ENCODE measurements at regions not wholly inside any gene's neighbourhood (a gene's known extent, or its start where the extent isn't known, plus 50 kb on each side); places are given as distances from the start of the nearest gene placed in this dataset.

GRCh38 chr9:13863112-13863511 lies 450.8 kb downstream of the NFIB start:
- no peaks in the 10 kb centered on the region for H3K36me3 ChIP-seq
- H3K4me3 ChIP-seq, result no peak overlapping the region
- no peaks in the 10 kb centered on the region for H3K27me3 ChIP-seq
- peaks cover 0 to 15% (median 4%) of the 10 kb centered on the region in 4 donors for H3K4me1 ChIP-seq
- no peak for TF ChIP-seq POLR2A (IDR thresholded peaks at IDR 0.05)
- TF ChIP-seq EP300 (IDR thresholded peaks at IDR 0.05), result no peak
- TF ChIP-seq, protein P1, sequence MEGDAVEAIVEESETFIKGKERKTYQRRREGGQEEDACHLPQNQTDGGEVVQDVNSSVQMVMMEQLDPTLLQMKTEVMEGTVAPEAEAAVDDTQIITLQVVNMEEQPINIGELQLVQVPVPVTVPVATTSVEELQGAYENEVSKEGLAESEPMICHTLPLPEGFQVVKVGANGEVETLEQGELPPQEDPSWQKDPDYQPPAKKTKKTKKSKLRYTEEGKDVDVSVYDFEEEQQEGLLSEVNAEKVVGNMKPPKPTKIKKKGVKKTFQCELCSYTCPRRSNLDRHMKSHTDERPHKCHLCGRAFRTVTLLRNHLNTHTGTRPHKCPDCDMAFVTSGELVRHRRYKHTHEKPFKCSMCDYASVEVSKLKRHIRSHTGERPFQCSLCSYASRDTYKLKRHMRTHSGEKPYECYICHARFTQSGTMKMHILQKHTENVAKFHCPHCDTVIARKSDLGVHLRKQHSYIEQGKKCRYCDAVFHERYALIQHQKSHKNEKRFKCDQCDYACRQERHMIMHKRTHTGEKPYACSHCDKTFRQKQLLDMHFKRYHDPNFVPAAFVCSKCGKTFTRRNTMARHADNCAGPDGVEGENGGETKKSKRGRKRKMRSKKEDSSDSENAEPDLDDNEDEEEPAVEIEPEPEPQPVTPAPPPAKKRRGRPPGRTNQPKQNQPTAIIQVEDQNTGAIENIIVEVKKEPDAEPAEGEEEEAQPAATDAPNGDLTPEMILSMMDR (IDR thresholded peaks at IDR 0.05), result no peak
- TF ChIP-seq POLR2AphosphoS5 (IDR thresholded peaks at IDR 0.05), result no peak
- peak overlapping the region in 1 of 5 donors; percentile 1 for H3K27ac ChIP-seq
- 43 to 76% (median 63%) methylated on average over 1 of the region's 1 CpG for WGBS, 5 donors
- no peaks in the 10 kb centered on the region for H3K9me3 ChIP-seq
- DNase-seq, result peak in 1 of 2 donors; percentile 90
- intact Hi-C loops (cut with DNase I; ENCODE audit: low total_unique reads), result no loop called here

- no peak for TF ChIP-seq EP300 (IDR thresholded peaks at IDR 0.05)
- TF ChIP-seq, protein P1 (IDR thresholded peaks at IDR 0.05), result no peak
Observed at GRCh38 chr9:13862654-13863053, 451.3 kb downstream of the NFIB start.

GRCh38 chr9:13860946-13861640 lies 452.8 kb downstream of the NFIB start:
- TF ChIP-seq POLR2A (IDR thresholded peaks at IDR 0.05) (no peak), EP300 (IDR thresholded peaks at IDR 0.05) (no peak), POLR2AphosphoS5 (IDR thresholded peaks at IDR 0.05) (no peak)
- TF ChIP-seq, protein P1 (IDR thresholded peaks at IDR 0.05), result no peak
- Histone ChIP-seq H3K9me3 (no peaks in the 10 kb centered on the region), H3K36me3 (no peaks in the 10 kb centered on the region), H3K4me3 (no peak overlapping the region), H3K4me1 (peaks cover 0 to 24% (median 6%) of the 10 kb centered on the region in 4 donors), H3K27ac (no peak overlapping the region), H3K27me3 (no peaks in the 10 kb centered on the region)
- peak in 1 of 2 donors; percentile 30 for DNase-seq
- WGBS, 5 donors, result 57 to 77% (median 67%) methylated on average over 3 of the region's 3 CpGs
- intact Hi-C loops (cut with DNase I; ENCODE audit: low total_unique reads), result no loop called here

More at GRCh38 chr9:13862654-13863053, 451.3 kb downstream of the NFIB start:
- H3K4me3 ChIP-seq, result no peak overlapping the region
- no peaks in the 10 kb centered on the region for H3K9me3 ChIP-seq
- H3K27ac ChIP-seq, result no peak overlapping the region
- DNase-seq, result peak in 1 of 2 donors; percentile 64
- peaks cover 0 to 20% (median 6%) of the 10 kb centered on the region in 4 donors for H3K4me1 ChIP-seq
- H3K36me3 ChIP-seq, result no peaks in the 10 kb centered on the region
- intact Hi-C loops (cut with DNase I; ENCODE audit: low total_unique reads), result no loop called here
- no peaks in the 10 kb centered on the region for H3K27me3 ChIP-seq

GRCh38 chr9:13860019-13860418 lies 453.9 kb downstream of the NFIB start:
- no peak overlapping the region for H3K4me3 ChIP-seq
- H3K36me3 ChIP-seq, result no peaks in the 10 kb centered on the region
- intact Hi-C loops (cut with DNase I; ENCODE audit: low total_unique reads), result no loop called here
- 75 to 89% (median 89%) methylated on average over 5 of the region's 5 CpGs for WGBS, 5 donors
- peaks cover 0 to 24% (median 6%) of the 10 kb centered on the region in 4 donors for H3K4me1 ChIP-seq
- TF ChIP-seq EP300 (IDR thresholded peaks at IDR 0.05) (no peak), POLR2AphosphoS5 (IDR thresholded peaks at IDR 0.05) (no peak), POLR2A (IDR thresholded peaks at IDR 0.05) (no peak)
- TF ChIP-seq, protein P1 (IDR thresholded peaks at IDR 0.05), result no peak
- H3K27me3 ChIP-seq, result no peaks in the 10 kb centered on the region
- no peak for DNase-seq
- no peak overlapping the region for H3K27ac ChIP-seq
- H3K9me3 ChIP-seq, result no peaks in the 10 kb centered on the region

Measured in stomach (tissue), 8 donors.